ENCODE measurements at regions not wholly inside any gene's neighbourhood (a gene's known extent, or its start where the extent isn't known, plus 50 kb on each side); places are given as distances from the start of the nearest gene placed in this dataset.

GRCh38 chr7:119335405-119335804, 937.6 kb upstream of the KCND2 start:
- no peak for TF ChIP-seq CTCF (IDR thresholded peaks at IDR 0.05)
- peaks cover 15% of the 10 kb centered on the region for H3K27me3 Mint-ChIP-seq (ENCODE audit: unreplicated experiment)

GRCh38 chr7:119341822-119342221, 931.2 kb upstream of the KCND2 start:
- Mint-ChIP-seq H3K9me3 (ENCODE audit: unreplicated experiment) (peaks cover 5% of the 10 kb centered on the region), H3K36me3 (ENCODE audit: unreplicated experiment) (no peaks in the 10 kb centered on the region), H3K4me3 (ENCODE audit: unreplicated experiment) (no peak overlapping the region), H3K4me1 (ENCODE audit: unreplicated experiment) (no peaks in the 10 kb centered on the region), H3K27ac (ENCODE audit: unreplicated experiment) (no peak overlapping the region), H3K27me3 (ENCODE audit: unreplicated experiment) (peaks cover 6% of the 10 kb centered on the region)
- no peak for DNase-seq (ENCODE audit: extremely low spot score, unreplicated experiment)
- TF ChIP-seq CTCF (IDR thresholded peaks at IDR 0.05) = no peak

More at GRCh38 chr7:119335405-119335804, 937.6 kb upstream of the KCND2 start:
- no peak overlapping the region for H3K4me3 Mint-ChIP-seq (ENCODE audit: unreplicated experiment)
- no peaks in the 10 kb centered on the region for H3K4me1 Mint-ChIP-seq (ENCODE audit: unreplicated experiment)
- no peak for DNase-seq (ENCODE audit: extremely low spot score, unreplicated experiment)
- H3K36me3 Mint-ChIP-seq (ENCODE audit: unreplicated experiment) = no peaks in the 10 kb centered on the region
- no peak overlapping the region for H3K27ac Mint-ChIP-seq (ENCODE audit: unreplicated experiment)
- H3K9me3 Mint-ChIP-seq (ENCODE audit: unreplicated experiment) = peaks cover 1% of the 10 kb centered on the region

GRCh38 chr7:119343289-119343688, 929.7 kb upstream of the KCND2 start:
- no peak for DNase-seq (ENCODE audit: extremely low spot score, unreplicated experiment)
- H3K9me3 Mint-ChIP-seq (ENCODE audit: unreplicated experiment) = peaks cover 5% of the 10 kb centered on the region
- H3K4me3 Mint-ChIP-seq (ENCODE audit: unreplicated experiment) = no peak overlapping the region
- H3K4me1 Mint-ChIP-seq (ENCODE audit: unreplicated experiment) = no peaks in the 10 kb centered on the region
- TF ChIP-seq CTCF (IDR thresholded peaks at IDR 0.05) = no peak
- H3K27ac Mint-ChIP-seq (ENCODE audit: unreplicated experiment) = no peak overlapping the region
- peaks cover 2% of the 10 kb centered on the region for H3K27me3 Mint-ChIP-seq (ENCODE audit: unreplicated experiment)
- no peaks in the 10 kb centered on the region for H3K36me3 Mint-ChIP-seq (ENCODE audit: unreplicated experiment)

- H3K4me1 Mint-ChIP-seq (ENCODE audit: unreplicated experiment) = no peaks in the 10 kb centered on the region
- H3K9me3 Mint-ChIP-seq (ENCODE audit: unreplicated experiment) = peaks cover 5% of the 10 kb centered on the region
- DNase-seq (ENCODE audit: extremely low spot score, unreplicated experiment) = no peak
- no peaks in the 10 kb centered on the region for H3K36me3 Mint-ChIP-seq (ENCODE audit: unreplicated experiment)
- TF ChIP-seq CTCF (IDR thresholded peaks at IDR 0.05) = no peak
- no peaks in the 10 kb centered on the region for H3K27me3 Mint-ChIP-seq (ENCODE audit: unreplicated experiment)
- no peak overlapping the region for H3K4me3 Mint-ChIP-seq (ENCODE audit: unreplicated experiment)
- H3K27ac Mint-ChIP-seq (ENCODE audit: unreplicated experiment) = no peak overlapping the region
Observed at GRCh38 chr7:119344466-119344865, 928.5 kb upstream of the KCND2 start.

- DNase-seq (ENCODE audit: extremely low spot score, unreplicated experiment) = no peak
- Mint-ChIP-seq H3K9me3 (ENCODE audit: unreplicated experiment) (no peaks in the 10 kb centered on the region), H3K4me3 (ENCODE audit: unreplicated experiment) (no peak overlapping the region), H3K27me3 (ENCODE audit: unreplicated experiment) (no peaks in the 10 kb centered on the region), H3K36me3 (ENCODE audit: unreplicated experiment) (no peaks in the 10 kb centered on the region), H3K27ac (ENCODE audit: unreplicated experiment) (no peak overlapping the region), H3K4me1 (ENCODE audit: unreplicated experiment) (no peaks in the 10 kb centered on the region)
- TF ChIP-seq CTCF (IDR thresholded peaks at IDR 0.05) = no peak
Observed at GRCh38 chr7:119348491-119348890, 924.5 kb upstream of the KCND2 start.
